ENCODE measurements at regions not wholly inside any gene's neighbourhood (a gene's known extent, or its start where the extent isn't known, plus 50 kb on each side); places are given as distances from the start of the nearest gene placed in this dataset.

DNA sequence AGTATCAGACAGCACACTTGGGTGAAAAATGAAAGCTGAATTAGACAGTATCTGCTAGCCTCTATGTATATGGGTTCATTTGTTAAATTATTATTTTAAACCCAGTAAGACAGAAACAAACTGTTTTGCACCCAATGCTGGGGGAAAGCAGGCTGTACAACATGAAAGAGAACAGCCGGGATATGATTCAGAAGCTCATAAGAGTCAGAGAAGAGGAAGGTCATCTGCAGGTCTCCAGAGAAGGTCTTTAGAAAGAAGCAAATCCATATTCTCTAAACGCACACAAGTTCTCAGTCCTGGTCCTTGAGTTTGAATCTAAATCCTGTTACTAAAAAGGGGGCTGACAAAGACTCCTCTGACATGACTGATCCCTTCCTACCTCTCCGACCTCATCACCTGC is 155.1 kb downstream of the SIPA1L2 start:
- DNase-seq = no peak

GRCh38 chr1:232473900-232474299 is 156.0 kb downstream of the SIPA1L2 start:
- no peak for DNase-seq

- DNase-seq = no peak
These were observed 156.6 kb downstream of the SIPA1L2 start for GRCh38 chr1:232473324-232473723.

DNA sequence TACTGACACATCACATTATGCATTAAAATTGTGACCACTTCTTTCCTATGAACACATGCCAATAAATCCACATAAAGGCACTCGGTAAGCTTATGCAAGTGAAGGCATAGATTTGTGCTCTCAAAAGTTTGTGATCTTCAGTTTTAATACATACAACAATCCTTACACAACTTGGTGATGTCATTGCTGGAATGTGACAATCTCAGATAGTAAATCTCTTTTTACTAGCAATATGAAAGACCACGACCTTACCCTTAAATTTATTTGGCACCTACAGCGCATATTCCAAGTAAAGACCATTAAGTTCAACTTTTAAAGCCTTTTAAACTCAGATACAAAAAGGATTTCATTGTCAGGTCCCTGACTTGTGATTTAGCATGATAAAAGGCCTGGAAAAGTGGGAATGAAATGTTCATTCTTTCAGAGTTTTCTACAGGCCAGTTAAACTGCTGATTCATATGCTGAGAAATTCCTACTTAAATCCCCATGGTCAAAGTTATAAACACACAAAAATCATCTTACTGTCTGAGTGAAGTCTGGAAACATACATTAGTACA is 157.4 kb downstream of the SIPA1L2 start:
- DNase-seq = no peak

GRCh38 chr1:232471250-232471649 is 158.7 kb downstream of the SIPA1L2 start:
- DNase-seq = no peak

- no peak for DNase-seq
These were observed 159.2 kb downstream of the SIPA1L2 start for GRCh38 chr1:232470711-232471110.

- no peak for DNase-seq
These were observed 161.7 kb downstream of the SIPA1L2 start for GRCh38 chr1:232468249-232468648.

GRCh38 chr1:232467073-232467760 is 162.7 kb downstream of the SIPA1L2 start:
- DNase-seq = no peak

- DNase-seq = no peak
These were observed 165.6 kb downstream of the SIPA1L2 start for GRCh38 chr1:232464325-232464724.

DNA sequence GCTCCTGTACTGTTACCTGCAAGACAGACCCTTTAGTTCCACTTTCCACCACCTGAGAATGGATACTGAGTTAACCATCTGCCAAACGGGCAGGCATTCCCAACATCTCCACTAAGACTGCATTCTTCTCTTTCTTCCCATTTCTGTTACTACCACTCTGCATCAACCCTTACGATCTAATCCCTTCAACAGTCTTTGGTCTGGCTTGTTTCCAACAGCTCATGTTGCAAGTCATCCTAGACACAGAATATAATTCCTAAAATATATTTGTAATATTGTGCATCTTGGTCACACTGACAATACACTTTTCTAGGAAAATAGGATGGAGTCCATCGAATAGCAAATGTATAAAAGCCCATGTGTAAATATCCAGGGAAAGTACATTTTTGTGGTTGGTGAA is 166.7 kb downstream of the SIPA1L2 start:
- no peak for DNase-seq

DNA sequence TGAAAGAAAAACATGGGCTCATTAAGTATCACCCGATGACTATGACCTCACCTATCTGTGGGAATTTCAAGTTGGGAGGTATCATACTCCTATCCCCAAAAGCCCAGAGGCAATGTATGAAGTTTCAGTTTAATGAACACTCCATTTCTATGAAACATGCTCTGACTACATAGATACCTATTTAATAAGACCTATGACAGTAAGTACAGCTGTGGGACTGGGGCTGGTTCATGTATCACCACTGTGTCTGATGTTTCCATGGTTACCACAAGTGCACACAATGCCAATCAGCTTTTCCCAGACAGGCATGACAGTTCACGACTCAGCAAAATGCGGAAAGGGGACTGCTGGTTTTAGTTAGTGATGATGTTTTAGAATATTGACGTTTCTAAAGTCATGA is 167.7 kb downstream of the SIPA1L2 start:
- no peak for DNase-seq

GRCh38 chr1:232459826-232460225 is 170.1 kb downstream of the SIPA1L2 start:
- DNase-seq = no peak

GRCh38 chr1:232459087-232459486 is 170.8 kb downstream of the SIPA1L2 start:
- no peak for DNase-seq

DNA sequence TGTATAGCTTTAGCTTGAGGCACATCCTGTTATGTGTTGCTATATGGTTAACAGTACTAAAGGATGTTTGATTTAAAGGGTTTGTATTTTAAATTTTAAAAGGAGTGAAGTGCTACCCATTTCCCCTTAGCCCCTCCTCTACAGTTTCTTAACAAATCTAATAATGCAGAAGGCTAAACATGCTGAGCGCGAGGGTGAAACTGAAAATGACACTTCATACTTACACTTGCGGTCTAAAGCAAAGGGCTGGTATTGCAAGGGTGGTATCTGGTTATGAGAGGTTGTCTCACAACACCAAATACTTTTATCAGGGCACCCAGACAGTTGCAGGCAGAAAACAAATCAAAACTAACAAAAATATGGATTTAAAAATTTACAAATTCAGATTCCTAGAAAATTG is 172.3 kb downstream of the SIPA1L2 start:
- DNase-seq = peak in 1 of 2 donors; percentile 10

GRCh38 chr1:232456714-232457113 is 173.2 kb downstream of the SIPA1L2 start:
- DNase-seq = no peak

- DNase-seq = no peak
These were observed 175.6 kb downstream of the SIPA1L2 start for GRCh38 chr1:232454227-232454886.

- no peak for DNase-seq
These were observed 177.0 kb downstream of the SIPA1L2 start for GRCh38 chr1:232452736-232453440.

DNA sequence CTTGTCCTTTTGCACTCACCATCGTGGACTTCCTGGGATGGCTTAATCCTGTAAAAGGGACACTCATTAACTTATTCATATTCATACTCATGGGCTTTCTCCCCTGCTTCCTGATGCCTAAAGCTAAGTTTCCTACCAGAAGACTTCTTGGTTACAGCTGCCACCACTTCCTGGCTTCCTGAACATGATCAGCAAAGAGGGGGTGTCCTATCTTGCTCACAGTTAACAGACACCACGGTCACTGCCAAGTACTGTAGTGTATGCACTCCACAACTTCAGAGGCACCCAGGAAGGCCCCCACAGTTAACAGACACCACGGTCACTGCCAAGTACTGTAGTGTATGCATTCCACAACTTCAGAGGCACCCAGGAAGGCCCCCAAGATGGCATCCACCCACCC is 177.8 kb downstream of the SIPA1L2 start:
- no peak for DNase-seq

DNA sequence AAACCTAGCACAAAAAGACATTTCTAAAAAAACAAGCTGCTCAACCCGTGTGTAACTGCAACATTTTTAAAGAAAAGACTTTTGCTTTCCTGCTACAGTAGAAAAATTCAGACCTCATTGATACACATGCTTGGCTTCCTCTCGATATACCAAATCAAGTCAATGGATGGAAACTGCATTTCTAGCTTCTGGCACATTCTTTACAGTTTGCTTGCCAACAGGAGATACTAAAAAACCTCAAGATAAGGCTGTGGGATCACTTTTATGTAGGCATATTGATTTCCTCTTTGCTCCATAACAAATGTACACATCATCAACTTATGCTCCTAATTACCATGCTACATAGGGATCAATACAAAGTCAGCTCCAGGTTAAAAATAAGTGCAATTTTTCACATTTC is 178.4 kb downstream of the SIPA1L2 start:
- no peak for DNase-seq

DNA sequence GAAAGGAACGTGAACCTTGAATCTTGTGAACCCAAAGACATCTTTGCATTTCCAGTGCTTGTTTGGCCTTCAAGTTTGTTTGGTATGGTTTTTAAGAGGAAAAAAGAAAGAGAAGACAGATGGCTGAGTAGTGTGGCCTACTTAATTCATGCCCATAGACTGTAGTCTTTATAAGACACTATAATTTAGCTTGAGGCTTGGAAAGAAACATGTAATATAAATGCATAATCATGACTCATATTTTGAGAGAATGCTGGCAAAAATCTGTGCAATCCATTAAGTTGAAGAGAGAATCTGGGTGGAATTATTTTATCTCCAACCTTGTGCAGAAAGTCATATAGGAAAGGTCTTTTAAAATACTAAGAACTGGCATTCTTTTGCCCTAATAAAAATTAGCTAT is 179.3 kb downstream of the SIPA1L2 start:
- DNase-seq = no peak

DNA sequence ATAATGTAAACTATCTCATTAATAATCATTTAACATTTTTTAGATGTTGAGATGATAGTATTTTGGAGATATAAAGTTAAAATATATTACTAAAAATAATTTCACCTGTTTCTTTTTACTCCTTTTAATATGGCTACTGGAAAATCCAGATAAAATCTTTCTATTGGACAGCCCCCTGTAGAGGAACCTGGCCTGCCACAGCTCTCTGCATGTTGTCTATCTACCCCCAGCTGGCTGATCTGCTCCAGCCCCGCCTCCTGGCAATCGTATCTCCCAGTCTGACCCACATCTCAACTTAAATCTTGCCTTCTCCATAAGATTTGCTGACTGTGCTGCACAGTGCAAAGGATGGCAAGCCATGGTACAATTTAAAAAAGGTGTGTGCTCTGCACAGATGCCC is 182.8 kb downstream of the SIPA1L2 start:
- DNase-seq = no peak

GRCh38 chr1:232445361-232446106 is 184.4 kb downstream of the SIPA1L2 start:
- no peak for DNase-seq

- no peak for DNase-seq
These were observed 186.6 kb downstream of the SIPA1L2 start for GRCh38 chr1:232443372-232443771.
